Heart right ventricle (tissue), 16 donors: ENCODE measurements at regions not wholly inside any gene's neighbourhood (a gene's known extent, or its start where the extent isn't known, plus 50 kb on each side); places are given as distances from the start of the nearest gene placed in this dataset.

Experiments used
- ATAC-seq, 8 donors: fragments of 200-7000 bp; cut with Tn5 transposase; one replicate each; pipeline ENCODE4 v1.9.1; 2020; ENCODE audit warnings: mild to moderate bottlenecking in 8 of 8, moderate library complexity in 8 of 8, moderate number of reproducible peaks in 1 of 8
- DNase-seq, 2 donors: peaks; one replicate each; pipeline ENCODE4 v3.0.0-alpha.2; 2020
- H3K27ac ChIP-seq, 10 donors: fragments of 200-600 bp; sonication (generic) in 2 of 10; one replicate each; pipeline versions ENCODE4 v1.5.0 to v1.8.0; 2020 to 2022; ENCODE audit warnings: mild to moderate bottlenecking in 3 of 10
- H3K27me3 ChIP-seq, 7 donors: fragments of 200-600 bp; one replicate each; pipeline ENCODE4 v1.8.0; 2021 to 2022; ENCODE audit warnings: mild to moderate bottlenecking in 2 of 7
- H3K36me3 ChIP-seq, 9 donors: fragments of 200-600 bp; sonication (generic) in 1 of 9; one replicate each; pipeline versions ENCODE4 v1.5.0 to v1.8.0; 2020 to 2022; ENCODE audit warnings: mild to moderate bottlenecking in 2 of 9
- H3K4me1 ChIP-seq, 9 donors: fragments of 200-600 bp; sonication (generic) in 1 of 9; one replicate each; pipeline versions ENCODE4 v1.5.0 to v1.8.0; 2020 to 2022; ENCODE audit warnings: mild to moderate bottlenecking in 4 of 9
- H3K4me3 ChIP-seq, 10 donors: fragments of 200-600 bp; sonication (generic) in 2 of 10; one replicate each; pipeline versions ENCODE4 v1.5.0 to v1.8.0; 2020 to 2022; ENCODE audit warnings: mild to moderate bottlenecking in 7 of 10, moderate library complexity in 2 of 10
- H3K9me3 ChIP-seq, 11 donors: fragments of 200-600 bp in 10 of 11; sonication (generic) in 2 of 11; one replicate each; pipeline versions ENCODE4 v1.5.0 to v1.8.0; 2013 to 2022; ENCODE audit warnings: mild to moderate bottlenecking in 2 of 11, control low read depth in 1 of 11, moderate library complexity in 1 of 11
- WGBS, 2 donors: extraction: QIAGEN DNeasy Blood & Tissue Kit; methylation state at CpG; one replicate each; pipeline ENCODE4 v1.1.7; 2013; ENCODE audit warnings: inconsistent platforms in 1 of 2; 5-methylcytosine and 5-hydroxymethylcytosine counted together
- intact Hi-C, 10 donors: fragments of 100-400 bp; cut with DNase I; formaldehyde crosslinking; loops; one replicate each; pipeline versions ENCODE4 v1.11.1 to v1.14.2; 2022
- TF ChIP-seq, protein P1 (sequence below), 9 donors: fragments of 200-600 bp; sonication (generic) in 2 of 9; IDR thresholded peaks; one replicate each; pipeline versions ENCODE4 v1.5.0 to v1.8.0; 2021 to 2022; ENCODE audit warnings: antibody characterized with exemption in 9 of 9, mild to moderate bottlenecking in 5 of 9, moderate library complexity in 1 of 9
- donor health status: Arrhythmogenic right ventricular cardiomyopathy.
- donor health status: ischemic (EF 13 %, LVEDD 7.1; RV severe dilation, severe dysfunction).
- donor health status: healthy with polysubstance abuse.
- donor health status: DM: no; HTN: yes; CAD: no.
- donor health status: DM: no; HTN: no; CAD: no.
- donor health status: ischemic (EF 25% LVEDD 6.9; RV normal size, moderate dysfunction).
- donor health status: ischemic (EF 25% LVEDD 5.7; RV mildly dilated, moderate dysfunction).
- donor health status: healthy.
- donor health status: DM: yes; HTN: yes; CAD: no.
- donor health status: Ischemic cardiomyopathy.
- donor health status: ischemic (EF 35%, LVEDD 5.7; RV mildly dilated, moderate dysfunction).
- donor health status: nonischemic (EF 11% LVEDD 7.7; RV severe dilation, severe dysfunction).
- donor health status: DM: yes; HTN: yes; CAD: no.
- donor health status: PGD.
- donor health status: ischemic (EF 29% LVEDD 5.4; RV normal size, mild dysfunction).
- donor health status: nonischemic (EF 23%, LVEDD 6.1; RV moderate dilation, normal function).

DNA sequence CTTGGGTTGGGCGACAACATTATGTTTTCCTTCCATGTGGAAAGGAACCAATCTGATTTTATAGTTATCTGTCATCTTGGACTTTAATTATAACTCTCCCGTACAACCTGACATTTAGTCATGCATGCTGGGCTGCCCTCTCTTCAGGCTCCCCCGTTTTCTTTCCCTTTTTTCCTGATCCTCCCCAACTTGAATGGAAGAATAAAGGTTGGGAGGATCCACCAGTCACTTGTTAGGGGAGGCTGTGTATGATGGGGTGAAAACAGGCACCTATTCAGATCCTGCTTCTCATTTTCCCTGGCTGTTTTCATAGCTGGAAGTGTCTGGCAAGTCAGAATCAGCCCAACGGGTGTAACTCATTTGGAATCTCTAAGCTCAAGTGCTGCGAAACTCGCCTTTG, 267.2 kb upstream of the SALL1 start:
- no peak for DNase-seq
- intact Hi-C loops = no loop called here
- no peaks in the 10 kb centered on the region for H3K4me1 ChIP-seq
- H3K4me3 ChIP-seq = no peak overlapping the region
- 58 to 61% methylated on average over 6 of the region's 6 CpGs for WGBS, 2 donors
- H3K9me3 ChIP-seq = no peaks in the 10 kb centered on the region
- TF ChIP-seq, protein P1, sequence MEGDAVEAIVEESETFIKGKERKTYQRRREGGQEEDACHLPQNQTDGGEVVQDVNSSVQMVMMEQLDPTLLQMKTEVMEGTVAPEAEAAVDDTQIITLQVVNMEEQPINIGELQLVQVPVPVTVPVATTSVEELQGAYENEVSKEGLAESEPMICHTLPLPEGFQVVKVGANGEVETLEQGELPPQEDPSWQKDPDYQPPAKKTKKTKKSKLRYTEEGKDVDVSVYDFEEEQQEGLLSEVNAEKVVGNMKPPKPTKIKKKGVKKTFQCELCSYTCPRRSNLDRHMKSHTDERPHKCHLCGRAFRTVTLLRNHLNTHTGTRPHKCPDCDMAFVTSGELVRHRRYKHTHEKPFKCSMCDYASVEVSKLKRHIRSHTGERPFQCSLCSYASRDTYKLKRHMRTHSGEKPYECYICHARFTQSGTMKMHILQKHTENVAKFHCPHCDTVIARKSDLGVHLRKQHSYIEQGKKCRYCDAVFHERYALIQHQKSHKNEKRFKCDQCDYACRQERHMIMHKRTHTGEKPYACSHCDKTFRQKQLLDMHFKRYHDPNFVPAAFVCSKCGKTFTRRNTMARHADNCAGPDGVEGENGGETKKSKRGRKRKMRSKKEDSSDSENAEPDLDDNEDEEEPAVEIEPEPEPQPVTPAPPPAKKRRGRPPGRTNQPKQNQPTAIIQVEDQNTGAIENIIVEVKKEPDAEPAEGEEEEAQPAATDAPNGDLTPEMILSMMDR (IDR thresholded peaks at IDR 0.05) = no peak
- no peak for ATAC-seq
- no peak overlapping the region for H3K27ac ChIP-seq
- no peaks in the 10 kb centered on the region for H3K36me3 ChIP-seq
- peaks cover 0 to 7% (median 0%) of the 10 kb centered on the region in 7 donors for H3K27me3 ChIP-seq

DNA sequence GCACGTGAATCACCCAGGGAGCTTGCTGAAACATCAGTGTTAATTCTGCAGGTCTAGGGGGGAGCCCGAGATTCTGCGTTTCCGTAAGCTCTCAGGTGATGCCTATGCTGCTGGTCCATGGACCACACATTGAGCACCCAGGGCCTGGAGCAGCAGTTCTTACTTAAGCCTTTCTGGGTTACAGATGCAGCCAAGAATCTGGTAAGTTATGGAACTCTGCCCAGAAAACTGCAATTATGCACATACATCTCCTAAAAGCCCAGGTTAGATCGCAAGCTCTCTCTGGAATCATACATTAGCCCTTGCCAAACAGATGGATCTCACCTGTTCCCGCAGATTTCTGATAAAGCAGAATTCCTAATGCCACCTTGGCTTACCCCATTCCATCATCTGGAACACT, 265.9 kb upstream of the SALL1 start:
- TF ChIP-seq, protein P1 (IDR thresholded peaks at IDR 0.05) = no peak
- Histone ChIP-seq H3K9me3 (no peaks in the 10 kb centered on the region), H3K4me1 (no peaks in the 10 kb centered on the region), H3K36me3 (no peaks in the 10 kb centered on the region), H3K27ac (no peak overlapping the region), H3K4me3 (no peak overlapping the region), H3K27me3 (peaks cover 0 to 7% (median 0%) of the 10 kb centered on the region in 7 donors)
- WGBS, 2 donors = 73 to 78% methylated on average over 6 of the region's 6 CpGs
- no peak for ATAC-seq
- DNase-seq = no peak
- intact Hi-C loops = no loop called here

DNA sequence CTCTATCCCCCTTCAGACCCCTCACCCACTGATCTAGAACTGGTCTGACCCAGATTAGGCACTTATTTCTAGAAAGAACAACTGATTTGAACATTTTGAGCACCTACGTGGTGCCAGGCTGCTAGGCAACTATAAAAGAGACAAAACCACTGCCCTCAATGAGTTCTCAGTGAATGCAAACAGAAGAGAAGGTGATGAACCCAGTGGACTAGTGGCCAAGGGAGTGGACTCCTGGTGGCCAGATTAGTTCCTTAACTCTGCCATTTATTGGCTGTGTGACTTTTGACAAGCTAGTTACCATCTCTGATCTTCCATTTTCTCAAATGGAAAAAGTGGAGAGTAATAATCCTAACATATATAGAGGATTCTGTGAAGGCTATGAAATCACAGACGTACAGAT, 259.1 kb upstream of the SALL1 start:
- Histone ChIP-seq H3K4me3 (no peak overlapping the region), H3K9me3 (no peaks in the 10 kb centered on the region), H3K4me1 (no peaks in the 10 kb centered on the region), H3K36me3 (no peaks in the 10 kb centered on the region), H3K27me3 (peaks cover 0 to 10% (median 0%) of the 10 kb centered on the region in 7 donors), H3K27ac (no peak overlapping the region)
- DNase-seq (no peak), ATAC-seq (no peak)
- TF ChIP-seq, protein P1 (IDR thresholded peaks at IDR 0.05) = no peak
- WGBS, 2 donors = 73 to 76% methylated on average over 2 of the region's 2 CpGs
- intact Hi-C loops = no loop called here

DNA sequence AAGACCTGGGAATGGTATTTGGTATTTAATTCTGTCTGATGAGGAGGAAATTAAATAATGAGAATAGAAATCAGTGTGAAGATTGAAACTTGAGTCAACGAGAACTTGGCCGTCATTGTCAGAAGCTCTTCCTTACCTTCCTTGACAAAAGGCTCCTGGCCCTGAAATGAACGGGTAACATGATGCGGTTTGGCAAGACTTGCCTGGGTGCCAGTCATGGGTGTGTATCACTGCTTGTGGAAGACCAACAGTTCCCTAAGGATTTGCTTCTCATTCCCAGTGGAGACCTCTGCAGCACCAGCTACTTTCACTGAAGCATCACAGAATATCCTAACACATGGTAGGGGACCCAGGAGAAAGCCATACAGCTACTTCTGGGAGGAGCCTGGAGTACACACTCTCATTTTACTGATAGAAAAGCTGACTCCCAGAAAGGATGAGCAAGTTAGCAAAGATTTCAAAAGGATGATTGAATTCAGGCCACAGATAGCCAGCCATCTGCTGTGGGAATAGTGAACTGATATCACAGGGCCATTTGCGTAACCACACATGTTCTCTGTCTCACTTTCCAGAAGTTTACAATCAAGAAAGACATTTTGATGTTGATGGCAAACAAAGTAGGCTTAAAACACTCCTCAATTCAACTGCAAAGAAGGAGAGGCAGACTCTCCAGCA, 258.1 kb upstream of the SALL1 start:
- WGBS, 2 donors = 84% methylated on average over 5 of the region's 5 CpGs
- TF ChIP-seq, protein P1 (IDR thresholded peaks at IDR 0.05) = no peak
- Histone ChIP-seq H3K27me3 (peaks cover 0 to 10% (median 0%) of the 10 kb centered on the region in 7 donors), H3K4me3 (no peak overlapping the region), H3K36me3 (no peaks in the 10 kb centered on the region), H3K4me1 (no peaks in the 10 kb centered on the region), H3K9me3 (no peaks in the 10 kb centered on the region), H3K27ac (no peak overlapping the region)
- ATAC-seq = no peak
- DNase-seq = no peak
- intact Hi-C loops = no loop called here
